ENCODE measurements at regions not wholly inside any gene's neighbourhood (a gene's known extent, or its start where the extent isn't known, plus 50 kb on each side); places are given as distances from the start of the nearest gene placed in this dataset.

DNA sequence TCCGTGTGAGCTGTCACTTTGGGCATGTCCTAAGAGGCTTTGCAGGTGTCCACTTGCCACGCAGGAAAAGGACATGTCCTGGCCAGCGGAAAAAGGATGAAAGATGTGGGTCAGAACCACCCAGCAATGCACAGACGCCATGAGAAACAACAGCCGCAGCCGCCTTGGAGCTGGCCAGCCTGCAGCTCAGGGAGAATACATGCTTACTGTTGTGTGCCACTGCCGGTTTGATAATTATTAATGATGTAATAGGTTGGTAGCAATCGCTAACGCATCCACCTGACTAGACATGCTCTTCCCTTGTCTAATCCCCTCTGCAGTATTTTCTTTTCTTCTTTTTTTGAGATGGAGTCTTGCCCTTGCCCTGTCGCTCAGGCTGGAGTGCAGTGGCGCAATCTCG is 221.7 kb downstream of the HAUS1 start:
- H3K4me1 ChIP-seq (replicated peaks in 1 of 2; ENCODE audit: control insufficient read depth in 2 of 2, insufficient read depth in 2 of 2, low read length in 2 of 2) = no peaks in the 10 kb centered on the region; a peak in 1 of 5 replicates
- intact Hi-C loops (cut with micrococcal nuclease) = no loop called here
- no peaks in the 10 kb centered on the region for H3K36me3 ChIP-seq (ENCODE audit: control insufficient read depth, insufficient read depth, low read length)
- H4K20me1 ChIP-seq (replicated peaks; ENCODE audit: control insufficient read depth, insufficient read depth, low read length) = no peaks in the 10 kb centered on the region
- POLR2A ChIA-PET = no interaction called here
- DNase-seq (ENCODE audit: extremely low read depth in 1 of 4, low spot score in 3 of 4) = no peak
- H3K4me3 ChIP-seq = no peak overlapping the region
- BruUV-seq (replicated peaks) = no TSS peak
- no peaks in the 10 kb centered on the region for H3K9me3 ChIP-seq (replicated peaks; ENCODE audit: control insufficient read depth, insufficient read depth, low read depth, low read length)
- WGBS (ENCODE audit: insufficient coverage, low coverage, missing lambda C conversion rate) = 24% methylated on average over 11 of the region's 12 CpGs
- in situ Hi-C loops (cut with MboI) = no loop called here
- no peaks in the 10 kb centered on the region for H3K9me1 ChIP-seq (ENCODE audit: control insufficient read depth, insufficient read depth, low read length)
- CTCF ChIA-PET (ENCODE audit: low intra/inter-chr PET ratio) = no interaction called here
- no peak for ATAC-seq
- H3K4me2 ChIP-seq (ENCODE audit: insufficient read depth, low read length) = no peak overlapping the region
- H2AFZ ChIP-seq (ENCODE audit: low read depth, low read length) = no peak overlapping the region
- no peak for FAIRE-seq
- TF ChIP-seq, protein P1, sequence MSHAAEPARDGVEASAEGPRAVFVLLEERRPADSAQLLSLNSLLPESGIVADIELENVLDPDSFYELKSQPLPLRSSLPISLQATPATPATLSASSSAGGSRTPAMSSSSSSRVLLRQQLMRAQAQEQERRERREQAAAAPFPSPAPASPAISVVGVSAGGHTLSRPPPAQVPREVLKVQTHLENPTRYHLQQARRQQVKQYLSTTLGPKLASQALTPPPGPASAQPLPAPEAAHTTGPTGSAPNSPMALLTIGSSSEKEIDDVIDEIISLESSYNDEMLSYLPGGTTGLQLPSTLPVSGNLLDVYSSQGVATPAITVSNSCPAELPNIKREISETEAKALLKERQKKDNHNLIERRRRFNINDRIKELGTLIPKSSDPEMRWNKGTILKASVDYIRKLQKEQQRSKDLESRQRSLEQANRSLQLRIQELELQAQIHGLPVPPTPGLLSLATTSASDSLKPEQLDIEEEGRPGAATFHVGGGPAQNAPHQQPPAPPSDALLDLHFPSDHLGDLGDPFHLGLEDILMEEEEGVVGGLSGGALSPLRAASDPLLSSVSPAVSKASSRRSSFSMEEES (CRISPR knock-in tag; IDR thresholded peaks at IDR 0.05) = no peak
- TF ChIP-seq ZNF324 (CRISPR knock-in tag; IDR thresholded peaks at IDR 0.05) = no peak
- TF ChIP-seq KDM1A (IDR thresholded peaks at IDR 0.05) = no peak
- TF ChIP-seq CEBPB (tag; IDR thresholded peaks at IDR 0.05) = 0 out of 2 replicates have a peak, but pooled peaks have one; percentile 17
- no peak for TF ChIP-seq ZBTB17 (CRISPR knock-in tag; IDR thresholded peaks at IDR 0.05)
- H3K27me3 ChIP-seq (ENCODE audit: control insufficient read depth in 2 of 2, insufficient read depth in 2 of 2, low read length in 2 of 2) = peaks cover 0 to 7% of the 10 kb centered on the region in 2 experiments; a peak in 3 of 5 replicates
- H3K79me2 ChIP-seq (ENCODE audit: control insufficient read depth, insufficient read depth, low read length) = no peaks in the 10 kb centered on the region
- H3K9ac ChIP-seq (ENCODE audit: insufficient read depth in 1 of 2, low read depth in 2 of 2, low read length in 2 of 2) = no peak overlapping the region
- H3K27ac ChIP-seq (ENCODE audit: extremely low read depth, low read depth, low read length) = no peak overlapping the region

DNA sequence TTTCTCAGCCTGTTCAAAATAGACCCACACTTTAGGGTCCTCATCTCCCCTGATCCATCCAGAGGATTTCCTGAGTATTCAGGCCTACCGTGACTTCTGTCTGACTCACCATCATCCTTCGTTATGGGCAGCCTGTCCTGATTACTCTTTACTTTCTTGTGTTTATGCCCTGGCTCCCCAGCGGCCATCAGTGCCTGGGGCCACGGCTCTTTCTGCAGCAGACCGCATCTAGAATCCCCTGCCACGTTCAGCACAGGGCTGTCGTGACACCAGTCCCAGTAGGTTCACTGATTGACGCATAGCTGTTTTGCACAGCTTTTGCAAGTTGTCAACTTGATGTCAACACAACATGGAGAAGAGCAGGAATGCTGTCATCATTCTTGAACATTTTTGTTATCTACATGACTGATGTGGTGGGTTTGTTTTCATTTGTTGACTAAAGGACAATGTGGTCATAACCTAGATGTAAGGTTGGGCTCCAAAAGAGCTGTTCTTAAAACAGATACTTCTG is 225.6 kb downstream of the HAUS1 start:
- H3K4me3 ChIP-seq = no peak overlapping the region
- H3K36me3 ChIP-seq (ENCODE audit: control insufficient read depth, insufficient read depth, low read length) = no peaks in the 10 kb centered on the region
- H3K9ac ChIP-seq (ENCODE audit: insufficient read depth in 1 of 2, low read depth in 2 of 2, low read length in 2 of 2) = no peak overlapping the region
- POLR2A ChIA-PET = no interaction called here
- intact Hi-C loops (cut with micrococcal nuclease) = no loop called here
- DNase-seq (ENCODE audit: extremely low read depth in 1 of 4, low spot score in 3 of 4) = no peak
- no peaks in the 10 kb centered on the region for H3K79me2 ChIP-seq (ENCODE audit: control insufficient read depth, insufficient read depth, low read length)
- in situ Hi-C loops (cut with MboI) = no loop called here
- no peaks in the 10 kb centered on the region; a peak in 1 of 5 replicates for H3K4me1 ChIP-seq (replicated peaks in 1 of 2; ENCODE audit: control insufficient read depth in 2 of 2, insufficient read depth in 2 of 2, low read length in 2 of 2)
- BruUV-seq (replicated peaks) = no TSS peak
- no peak for FAIRE-seq
- CTCF ChIA-PET (ENCODE audit: low intra/inter-chr PET ratio) = no interaction called here
- TF ChIP-seq ETV1 (tag; conservative IDR thresholded peaks at IDR 0.05; ENCODE audit: low read depth) = no peak
- no peak overlapping the region for H3K27ac ChIP-seq (ENCODE audit: extremely low read depth, low read depth, low read length)
- no peaks in the 10 kb centered on the region for H3K9me3 ChIP-seq (replicated peaks; ENCODE audit: control insufficient read depth, insufficient read depth, low read depth, low read length)
- no peak for ATAC-seq
- peaks cover 0 to 14% of the 10 kb centered on the region in 2 experiments; a peak in 3 of 5 replicates for H3K27me3 ChIP-seq (ENCODE audit: control insufficient read depth in 2 of 2, insufficient read depth in 2 of 2, low read length in 2 of 2)
- H4K20me1 ChIP-seq (replicated peaks; ENCODE audit: control insufficient read depth, insufficient read depth, low read length) = no peaks in the 10 kb centered on the region
- H2AFZ ChIP-seq (ENCODE audit: low read depth, low read length) = no peak overlapping the region
- no peak overlapping the region for H3K4me2 ChIP-seq (ENCODE audit: insufficient read depth, low read length)
- 0% methylated on average over 8 of the region's 8 CpGs for WGBS (ENCODE audit: insufficient coverage, low coverage, missing lambda C conversion rate)
- no peaks in the 10 kb centered on the region for H3K9me1 ChIP-seq (ENCODE audit: control insufficient read depth, insufficient read depth, low read length)
